PC-9 (cell line): ENCODE measurements at regions not wholly inside any gene's neighbourhood (a gene's known extent, or its start where the extent isn't known, plus 50 kb on each side); places are given as distances from the start of the nearest gene placed in this dataset.

ENCODE experiments used
- CTCF ChIP-seq: fragments of 200-600 bp; sonication (generic); conservative IDR thresholded peaks from 2 replicates; pipeline ENCODE4 v1.6.1; 2017; ENCODE audit warnings: mixed run types, antibody characterized with exemption, mild to moderate bottlenecking, moderate library complexity
- EZH2 ChIP-seq: fragments of 200-600 bp; sonication (generic); IDR thresholded peaks from 2 replicates; pipeline ENCODE4 v1.8.0; 2017; ENCODE audit warnings: antibody characterized with exemption, low read depth

GRCh38 chr5:163205645-163206044, 231.8 kb upstream of the CCNG1 start:
- no peak for TF ChIP-seq CTCF
- TF ChIP-seq EZH2: no peak
